Cardiac muscle cell (in vitro differentiated cells and primary cell): ENCODE measurements at regions not wholly inside any gene's neighbourhood (a gene's known extent, or its start where the extent isn't known, plus 50 kb on each side); places are given as distances from the start of the nearest gene placed in this dataset.

Experiments
- DNase-seq, 2 donors: peaks; one replicate each; pipeline versions ENCODE4 v3.0.0 to v3.0.0-alpha.2; 2010 to 2017; ENCODE audit warnings: low read depth in 1 of 2, low spot score in 1 of 2
- H3K27ac ChIP-seq: fragments of 200-600 bp; sonication (generic); 2 replicates; pipeline ENCODE4 v1.5.1; 2016
- H3K27me3 ChIP-seq: fragments of 200-600 bp; sonication (generic); 2 replicates; pipeline ENCODE4 v1.6.0; 2016; ENCODE audit warnings: control low read depth
- H3K36me3 ChIP-seq: fragments of 200-600 bp; sonication (generic); 2 replicates; pipeline ENCODE4 v1.5.1; 2016; ENCODE audit warnings: control low read depth
- H3K4me1 ChIP-seq: fragments of 200-600 bp; sonication (generic); 2 replicates; pipeline ENCODE4 v1.8.1; 2017; ENCODE audit warnings: low read depth, mild to moderate bottlenecking, mixed run types
- H3K4me3 ChIP-seq: fragments of 200-600 bp; sonication (generic); 2 replicates; pipeline ENCODE4 v1.5.1; 2016; ENCODE audit warnings: mild to moderate bottlenecking
- H3K9me3 ChIP-seq: fragments of 200-600 bp; sonication (generic); 2 replicates; pipeline ENCODE4 v1.5.1; 2017; ENCODE audit warnings: low read depth, mild to moderate bottlenecking, control low read depth
- CTCF ChIP-seq: IDR thresholded peaks from 2 replicates; pipeline ENCODE4 v1.5.1; 2012; ENCODE audit warnings: low read depth, mild to moderate bottlenecking, low read length

GRCh38 chr4:134610172-134610571 is 408.6 kb upstream of the PABPC4L start:
- H3K4me1 ChIP-seq, result no peaks in the 10 kb centered on the region

GRCh38 chr4:134601706-134602105 is 400.1 kb upstream of the PABPC4L start:
- DNase-seq, result no peak
- Histone ChIP-seq H3K4me3 (no peak overlapping the region), H3K36me3 (no peaks in the 10 kb centered on the region), H3K4me1 (no peaks in the 10 kb centered on the region), H3K27me3 (no peaks in the 10 kb centered on the region), H3K9me3 (no peaks in the 10 kb centered on the region), H3K27ac (no peak overlapping the region)
- TF ChIP-seq CTCF, result no peak

More at GRCh38 chr4:134610172-134610571, 408.6 kb upstream of the PABPC4L start:
- no peaks in the 10 kb centered on the region for H3K9me3 ChIP-seq
- TF ChIP-seq CTCF, result no peak
- no peaks in the 10 kb centered on the region for H3K27me3 ChIP-seq
- H3K36me3 ChIP-seq, result no peaks in the 10 kb centered on the region
- no peak overlapping the region for H3K27ac ChIP-seq
- no peak for DNase-seq
- no peak overlapping the region for H3K4me3 ChIP-seq

GRCh38 chr4:134591326-134591725 is 389.7 kb upstream of the PABPC4L start:
- no peaks in the 10 kb centered on the region for H3K4me1 ChIP-seq
- H3K36me3 ChIP-seq, result no peaks in the 10 kb centered on the region
- no peaks in the 10 kb centered on the region for H3K9me3 ChIP-seq
- H3K27ac ChIP-seq, result no peak overlapping the region
- TF ChIP-seq CTCF, result no peak
- no peak overlapping the region for H3K4me3 ChIP-seq
- H3K27me3 ChIP-seq, result no peaks in the 10 kb centered on the region
- no peak for DNase-seq

GRCh38 chr4:134585972-134586371 is 384.4 kb upstream of the PABPC4L start:
- DNase-seq, result peak in 1 of 2 donors; percentile 36
- H3K27ac ChIP-seq, result no peak overlapping the region

GRCh38 chr4:134567461-134567860 is 365.9 kb upstream of the PABPC4L start:
- Histone ChIP-seq H3K36me3 (no peaks in the 10 kb centered on the region), H3K27ac (peak overlapping the region; percentile 77), H3K4me3 (no peak overlapping the region), H3K4me1 (peaks cover 9% of the 10 kb centered on the region), H3K27me3 (no peaks in the 10 kb centered on the region), H3K9me3 (no peaks in the 10 kb centered on the region)
- no peak for TF ChIP-seq CTCF
- DNase-seq, result peak; percentile 4 to 18

More at GRCh38 chr4:134585972-134586371, 384.4 kb upstream of the PABPC4L start:
- TF ChIP-seq CTCF, result no peak
- Histone ChIP-seq H3K9me3 (no peaks in the 10 kb centered on the region), H3K4me3 (no peak overlapping the region), H3K4me1 (no peaks in the 10 kb centered on the region), H3K36me3 (no peaks in the 10 kb centered on the region), H3K27me3 (no peaks in the 10 kb centered on the region)

- H3K9me3 ChIP-seq, result no peaks in the 10 kb centered on the region
- H3K36me3 ChIP-seq, result no peaks in the 10 kb centered on the region
- H3K27ac ChIP-seq, result no peak overlapping the region
- DNase-seq, result peak in 1 of 2 donors; percentile 24
- peaks cover 11% of the 10 kb centered on the region for H3K4me1 ChIP-seq
- no peak for TF ChIP-seq CTCF
- no peak overlapping the region for H3K4me3 ChIP-seq
- H3K27me3 ChIP-seq, result no peaks in the 10 kb centered on the region
These were observed 359.1 kb upstream of the PABPC4L start for GRCh38 chr4:134560728-134561127.
